GM23338 (cell line): ENCODE measurements at regions not wholly inside any gene's neighbourhood (a gene's known extent, or its start where the extent isn't known, plus 50 kb on each side); places are given as distances from the start of the nearest gene placed in this dataset.

Source experiments
- ATAC-seq: fragments of 200-7000 bp; cut with Tn5 transposase; 3 replicates; pipeline ENCODE4 v1.9.1; 2020
- DNase-seq: peaks from one replicate; pipeline ENCODE4 v3.0.0-alpha.2; 2015; ENCODE audit warnings: low spot score
- H2AFZ ChIP-seq: fragments of 200-600 bp; sonication (generic); 2 replicates; pipeline ENCODE4 v1.8.0; 2016; ENCODE audit warnings: antibody characterized with exemption, mild to moderate bottlenecking, moderate library complexity
- H3F3A ChIP-seq: fragments of 200-600 bp; sonication (generic); replicated peaks from 2 replicates; pipeline ENCODE4 v1.8.0; 2017; ENCODE audit warnings: antibody characterized with exemption, mixed run types, low read depth
- H3K27ac ChIP-seq: fragments of 200-600 bp; sonication (generic); 2 replicates; pipeline ENCODE4 v1.6.1; 2016; ENCODE audit warnings: low read depth
- H3K27me3 ChIP-seq: fragments of 200-600 bp; sonication (generic); 2 replicates; pipeline ENCODE4 v1.8.0; 2016; ENCODE audit warnings: mild to moderate bottlenecking, mixed run types, moderate library complexity; ENCODE audit not compliant: insufficient read depth
- H3K36me3 ChIP-seq: fragments of 200-600 bp; sonication (generic); 2 replicates; pipeline ENCODE4 v1.8.0; 2016; ENCODE audit warnings: mild to moderate bottlenecking; ENCODE audit not compliant: insufficient read depth
- H3K4me1 ChIP-seq: fragments of 200-600 bp; sonication (generic); 2 replicates; pipeline ENCODE4 v1.8.0; 2016; ENCODE audit warnings: mild to moderate bottlenecking, moderate library complexity; ENCODE audit not compliant: insufficient read depth
- H3K4me2 ChIP-seq: fragments of 200-600 bp; sonication (generic); 2 replicates; pipeline ENCODE4 v1.7.1; 2017; ENCODE audit warnings: mixed run types
- H3K4me3 ChIP-seq: fragments of 200-600 bp; sonication (generic); 2 replicates; pipeline ENCODE4 v1.6.1; 2016; ENCODE audit warnings: mixed run types
- H3K79me2 ChIP-seq: fragments of 200-600 bp; sonication (generic); replicated peaks from 2 replicates; pipeline ENCODE4 v1.8.0; 2017; ENCODE audit warnings: mild to moderate bottlenecking; ENCODE audit not compliant: insufficient read depth
- H3K9me2 ChIP-seq: fragments of 200-600 bp; sonication (generic); 2 replicates; pipeline ENCODE4 v1.8.0; 2017; ENCODE audit not compliant: insufficient read depth
- H4K20me1 ChIP-seq: fragments of 200-600 bp; sonication (generic); replicated peaks from 2 replicates; pipeline ENCODE4 v1.8.0; 2017; ENCODE audit warnings: mild to moderate bottlenecking; ENCODE audit not compliant: insufficient read depth
- H3K27ac Mint-ChIP-seq: 2 replicates; pipeline ENCODE4 v1.8.0; 2020; ENCODE audit warnings: inconsistent platforms, mild to moderate bottlenecking, moderate library complexity, mixed read lengths
- H3K27me3 Mint-ChIP-seq: 3 replicates; pipeline ENCODE4 v1.8.0; 2022; ENCODE audit warnings: low read depth, mild to moderate bottlenecking, moderate library complexity, mixed read lengths, inconsistent platforms; ENCODE audit not compliant: insufficient read depth, poor library complexity
- H3K36me3 Mint-ChIP-seq: 3 replicates; pipeline ENCODE4 v1.8.0; 2021; ENCODE audit warnings: low read depth, mild to moderate bottlenecking, inconsistent platforms, moderate library complexity, mixed read lengths
- H3K4me1 Mint-ChIP-seq: 3 replicates; pipeline ENCODE4 v1.8.0; 2020; ENCODE audit warnings: mild to moderate bottlenecking, inconsistent platforms, mixed read lengths
- H3K4me3 Mint-ChIP-seq: 3 replicates; pipeline ENCODE4 v1.8.0; 2021; ENCODE audit warnings: moderate library complexity, mild to moderate bottlenecking, inconsistent platforms, mixed read lengths
- H3K9me3 Mint-ChIP-seq: 3 replicates; pipeline ENCODE4 v1.8.0; 2020; ENCODE audit warnings: moderate library complexity, mild to moderate bottlenecking, inconsistent platforms, mixed read lengths
- CREB1 ChIP-seq: fragments of 250-450 bp; sonication (Bioruptor Pico); IDR thresholded peaks from 2 replicates; pipeline ENCODE4 v1.5.0; 2020; ENCODE audit warnings: low read depth, mild to moderate bottlenecking, moderate library complexity
- CTCF ChIP-seq, 2 experiments: fragments of 200-600 bp in 1 of 2; sonication (generic) in 1 of 2; conservative IDR thresholded peaks; 2 replicates each; pipeline versions ENCODE4 v1.5.1 to v1.6.1; 2016 to 2017; ENCODE audit warnings: antibody characterized with exemption in 2 of 2, low read depth in 2 of 2, mild to moderate bottlenecking in 2 of 2, moderate library complexity in 1 of 2
- ETS1 ChIP-seq: IDR thresholded peaks from 2 replicates; pipeline ENCODE4 v1.6.1; 2016; ENCODE audit warnings: antibody characterized with exemption
- EZH2 ChIP-seq: fragments of 200-600 bp; sonication (generic); IDR thresholded peaks from one replicate; pipeline ENCODE4 v1.8.0; 2017; ENCODE audit warnings: antibody characterized with exemption, mild to moderate bottlenecking, low read depth; ENCODE audit not compliant: unreplicated experiment
- EZH2phosphoT487 ChIP-seq: fragments of 200-600 bp; sonication (generic); IDR thresholded peaks from one replicate; pipeline ENCODE4 v1.8.1; 2018; ENCODE audit warnings: antibody characterized with exemption; ENCODE audit not compliant: unreplicated experiment
- JUNB ChIP-seq: IDR thresholded peaks from one replicate; pipeline ENCODE4 v1.6.1; 2016; ENCODE audit warnings: antibody characterized with exemption; ENCODE audit not compliant: unreplicated experiment
- NANOG ChIP-seq: IDR thresholded peaks from 2 replicates; pipeline ENCODE4 v1.6.1; 2016; ENCODE audit warnings: antibody characterized with exemption, borderline replicate concordance
- POLR2AphosphoS5 ChIP-seq: IDR thresholded peaks from 2 replicates; pipeline ENCODE4 v1.6.1; 2016; ENCODE audit warnings: antibody characterized with exemption, low read depth
- ZNF114 ChIP-seq: fragments of 250-450 bp; sonication (Bioruptor Pico); IDR thresholded peaks from 2 replicates; pipeline ENCODE4 v1.5.0; 2020; ENCODE audit warnings: mild to moderate bottlenecking, moderate library complexity
- ZNF331 ChIP-seq: fragments of 250-450 bp; sonication (Bioruptor Pico); IDR thresholded peaks from 2 replicates; pipeline ENCODE4 v1.5.0; 2020; ENCODE audit warnings: low read depth, mild to moderate bottlenecking, moderate library complexity
- ZNF462 ChIP-seq: fragments of 250-450 bp; sonication (Bioruptor Pico); IDR thresholded peaks from 2 replicates; pipeline ENCODE4 v1.5.0; 2020; ENCODE audit warnings: mild to moderate bottlenecking, moderate library complexity

GRCh38 chr2:175463589-175464310 is 282.2 kb upstream of the ATP5MC3 start:
- Histone ChIP-seq H4K20me1 (no peaks in the 10 kb centered on the region), H3K27ac (no peak overlapping the region), H3K4me1 (peaks cover 14% of the 10 kb centered on the region), H2AFZ (peak overlapping the region; percentile 82; the same call in 1 of the 2 replicates), H3K4me3 (no peak overlapping the region), H3K4me2 (no peak overlapping the region), H3K79me2 (no peaks in the 10 kb centered on the region), H3K27me3 (no peaks in the 10 kb centered on the region), H3K36me3 (no peaks in the 10 kb centered on the region), H3F3A (no peaks in the 10 kb centered on the region), H3K9me2 (no peaks in the 10 kb centered on the region)
- peaks cover 22% of the 10 kb centered on the region for H3K4me1 Mint-ChIP-seq
- peak; percentile 94 for ATAC-seq
- peaks cover 26% of the 10 kb centered on the region for H3K9me3 Mint-ChIP-seq
- H3K4me3 Mint-ChIP-seq: no peak overlapping the region
- DNase-seq: peak; percentile 43
- TF ChIP-seq POLR2AphosphoS5: no peak
- no peak for TF ChIP-seq EZH2phosphoT487
- no peak for TF ChIP-seq NANOG
- H3K36me3 Mint-ChIP-seq: peaks cover 16% of the 10 kb centered on the region
- H3K27ac Mint-ChIP-seq: no peak overlapping the region
- H3K27me3 Mint-ChIP-seq: peaks cover 6% of the 10 kb centered on the region

GRCh38 chr2:175463169-175463568 is 281.7 kb upstream of the ATP5MC3 start:
- no peaks in the 10 kb centered on the region for H3K9me2 ChIP-seq
- ATAC-seq: no peak
- no peak overlapping the region for H3K4me2 ChIP-seq
- peaks cover 8% of the 10 kb centered on the region; the same call in 1 of the 2 replicates for H3K4me1 ChIP-seq
- H3K79me2 ChIP-seq: no peaks in the 10 kb centered on the region
- no peak overlapping the region for H3K27ac Mint-ChIP-seq
- H3F3A ChIP-seq: no peaks in the 10 kb centered on the region
- H3K9me3 Mint-ChIP-seq: peaks cover 26% of the 10 kb centered on the region
- H3K27me3 Mint-ChIP-seq: peaks cover 6% of the 10 kb centered on the region
- no peak overlapping the region for H3K4me3 ChIP-seq
- peaks cover 16% of the 10 kb centered on the region for H3K36me3 Mint-ChIP-seq
- H3K4me1 Mint-ChIP-seq: peaks cover 17% of the 10 kb centered on the region
- H2AFZ ChIP-seq: no peak overlapping the region
- no peaks in the 10 kb centered on the region for H4K20me1 ChIP-seq
- H3K27me3 ChIP-seq: no peaks in the 10 kb centered on the region
- H3K4me3 Mint-ChIP-seq: no peak overlapping the region
- no peak overlapping the region for H3K27ac ChIP-seq
- no peak for DNase-seq
- no peaks in the 10 kb centered on the region for H3K36me3 ChIP-seq
- TF ChIP-seq POLR2AphosphoS5: no peak
- TF ChIP-seq CREB1: no peak
- no peak for TF ChIP-seq ETS1
- no peak for TF ChIP-seq JUNB
- TF ChIP-seq ZNF114 (CRISPR knock-in tag): no peak
- TF ChIP-seq CTCF (conservative IDR thresholded peaks at IDR 0.05; ENCODE audit: low read depth in 2 of 2): no peak
- TF ChIP-seq ZNF462 (CRISPR knock-in tag): no peak
- TF ChIP-seq ZNF331: no peak
- no peak for TF ChIP-seq NANOG
- no peak for TF ChIP-seq EZH2
- no peak for TF ChIP-seq EZH2phosphoT487
